Endothelial cell of hepatic sinusoid (primary cell): ENCODE measurements at regions not wholly inside any gene's neighbourhood (a gene's known extent, or its start where the extent isn't known, plus 50 kb on each side); places are given as distances from the start of the nearest gene placed in this dataset.
"Not testable (repeated sequence)": the region's sequence is repeated elsewhere in the genome, so short reads cannot be mapped to it uniquely, and the experiment has no call there.

Source experiments
- in situ Hi-C: cut with HindIII; loops from 2 replicates; pipeline ENCODE4 v1.10.0; 2017; ENCODE audit warnings: low sequenced_read_pairs

- in situ Hi-C loops = loop anchor here (5.0 kb wide), 1 partner anchor 90 kb away; no protein-coding TSS in a partner anchor
Observed at GRCh38 chr14:89572596-89573398, 155.8 kb upstream of the FOXN3 start.

DNA sequence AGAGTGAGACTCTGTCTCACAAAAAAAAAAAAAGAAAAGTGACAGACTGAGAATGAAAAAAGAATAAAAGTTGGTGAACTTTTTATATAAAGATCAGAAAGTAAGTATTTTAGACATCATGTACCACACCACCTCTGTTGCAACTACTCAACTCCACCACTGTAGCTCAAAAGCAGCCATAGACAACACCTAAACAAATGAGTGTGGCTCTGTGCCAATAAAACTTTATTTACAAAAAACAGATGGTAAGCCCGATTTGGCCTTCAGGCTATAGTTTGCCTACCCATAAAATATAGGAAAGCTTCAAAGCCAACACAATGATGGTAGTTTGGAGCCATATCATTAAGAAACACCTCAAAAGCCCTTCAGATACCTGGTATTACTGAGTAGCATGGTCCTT lies 154.5 kb upstream of the FOXN3 start:
- in situ Hi-C loops = loop anchor here (5.0 kb wide), 1 partner anchor 89 kb away; no protein-coding TSS in a partner anchor

- in situ Hi-C loops = no loop called here
Observed at GRCh38 chr14:89566644-89567415, 149.8 kb upstream of the FOXN3 start.

- in situ Hi-C loops = no loop called here
Observed at GRCh38 chr14:89566180-89566579, 149.1 kb upstream of the FOXN3 start.

DNA sequence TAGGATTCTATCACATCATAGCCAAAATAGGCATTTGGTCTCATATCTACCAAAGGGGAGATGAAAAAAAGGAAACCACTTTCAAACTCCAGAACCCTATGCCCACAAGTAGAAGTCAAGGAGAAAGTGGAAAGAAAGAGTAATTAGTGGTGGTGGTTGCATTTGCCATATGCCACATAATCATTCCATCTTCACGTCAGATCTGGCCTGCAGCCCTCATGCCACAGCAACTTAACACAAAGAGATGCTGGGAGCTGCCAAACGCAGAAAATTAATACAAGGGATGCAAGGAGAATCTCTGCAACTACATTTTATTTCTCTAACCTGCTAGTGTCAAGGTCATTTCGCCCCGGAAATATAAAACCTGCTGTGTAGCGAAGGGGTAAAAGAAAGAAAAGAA lies 148.6 kb upstream of the FOXN3 start:
- in situ Hi-C loops = no loop called here

DNA sequence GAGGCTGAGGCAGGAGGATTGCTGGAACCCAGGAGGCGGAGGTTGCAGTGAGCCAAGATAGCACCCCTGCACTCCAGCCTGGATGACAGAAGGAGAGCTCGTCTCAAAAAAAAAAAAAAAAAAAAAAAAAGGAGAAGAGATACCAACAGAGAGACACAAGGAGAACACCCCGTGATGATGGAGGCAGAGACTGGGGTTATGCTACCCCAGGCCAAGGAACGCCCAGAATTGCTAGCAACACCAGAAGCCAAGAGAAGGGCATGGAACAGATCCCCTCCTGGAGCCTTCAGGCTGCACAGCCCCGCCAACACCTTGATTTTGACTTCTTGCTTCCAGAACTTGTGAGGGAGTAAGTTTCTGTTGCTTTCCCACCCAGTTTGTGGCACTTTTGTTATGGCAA lies 148.0 kb upstream of the FOXN3 start:
- in situ Hi-C loops = no loop called here

DNA sequence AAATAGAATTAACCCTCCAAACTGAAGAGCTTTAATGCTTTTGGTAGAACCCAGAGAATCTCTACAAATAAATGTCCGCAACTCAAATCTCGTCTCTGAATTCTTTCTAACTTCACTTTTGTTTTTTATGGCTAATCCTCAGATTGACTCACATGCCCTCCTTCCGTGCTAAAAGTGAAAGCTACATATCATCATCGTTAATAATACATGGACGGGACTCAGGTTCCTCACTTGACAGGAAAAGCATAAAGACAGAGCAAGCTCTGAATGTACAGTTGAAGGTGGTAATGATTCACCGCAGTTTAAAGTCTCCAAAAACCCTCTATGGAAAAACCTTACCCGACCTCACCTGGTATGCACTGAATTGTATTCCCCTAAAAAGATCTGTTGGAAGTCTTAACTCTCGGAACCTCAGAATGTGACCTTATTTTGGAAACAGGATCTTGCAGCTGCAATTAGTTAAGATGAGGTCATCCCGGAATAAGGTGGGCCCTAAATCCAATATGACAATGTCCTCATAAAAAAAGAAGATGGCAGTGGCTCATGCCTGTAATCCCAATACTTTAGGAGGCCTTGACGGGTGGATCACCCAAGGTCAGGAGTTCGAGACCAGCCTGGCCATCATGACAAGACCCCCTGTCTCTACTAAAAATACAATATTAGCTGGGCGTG lies 147.4 kb upstream of the FOXN3 start:
- in situ Hi-C loops = no loop called here

DNA sequence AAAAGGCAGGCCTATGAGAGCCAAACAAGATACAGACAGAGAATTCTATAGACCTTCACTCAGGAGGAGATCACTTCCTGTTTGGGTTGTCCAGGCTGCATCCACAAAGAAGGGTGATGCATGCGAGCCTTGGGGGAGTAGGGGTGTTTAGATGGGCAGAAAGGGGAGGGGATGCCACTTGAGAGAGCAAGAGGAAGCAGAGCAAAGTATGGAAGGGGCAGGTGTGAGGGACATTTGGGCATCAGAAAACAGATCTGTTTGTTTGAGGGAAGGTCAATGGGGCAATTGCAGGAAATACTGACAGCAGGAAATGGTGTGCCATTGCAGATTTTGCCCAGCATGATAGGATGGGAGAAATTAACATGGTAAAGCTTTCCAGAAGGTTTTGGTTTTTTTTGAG lies 146.4 kb upstream of the FOXN3 start:
- in situ Hi-C loops = no loop called here

GRCh38 chr14:89551955-89552354 lies 134.9 kb upstream of the FOXN3 start:
- in situ Hi-C loops = no loop called here

DNA sequence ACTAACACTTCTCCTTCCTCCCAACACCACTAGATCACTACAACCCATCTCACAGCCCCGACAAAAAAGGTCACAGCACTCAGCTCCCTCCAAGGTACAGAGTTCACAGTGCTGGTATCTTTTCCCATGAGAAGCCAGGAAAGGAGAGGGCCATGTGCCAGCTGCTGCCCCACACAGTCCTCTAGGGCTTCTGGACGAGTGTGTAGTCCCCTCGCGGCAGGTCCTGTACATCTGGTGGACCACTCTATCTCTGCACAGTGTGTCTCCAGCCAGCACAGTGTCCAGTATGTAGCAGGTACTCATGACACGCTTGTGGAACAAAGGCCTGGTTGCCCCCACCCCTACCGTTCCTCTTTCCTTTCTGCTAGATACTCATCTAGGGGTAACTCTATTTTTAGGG lies 134.4 kb upstream of the FOXN3 start:
- in situ Hi-C loops = no loop called here

GRCh38 chr14:89550821-89551220 lies 133.8 kb upstream of the FOXN3 start:
- in situ Hi-C loops = no loop called here

DNA sequence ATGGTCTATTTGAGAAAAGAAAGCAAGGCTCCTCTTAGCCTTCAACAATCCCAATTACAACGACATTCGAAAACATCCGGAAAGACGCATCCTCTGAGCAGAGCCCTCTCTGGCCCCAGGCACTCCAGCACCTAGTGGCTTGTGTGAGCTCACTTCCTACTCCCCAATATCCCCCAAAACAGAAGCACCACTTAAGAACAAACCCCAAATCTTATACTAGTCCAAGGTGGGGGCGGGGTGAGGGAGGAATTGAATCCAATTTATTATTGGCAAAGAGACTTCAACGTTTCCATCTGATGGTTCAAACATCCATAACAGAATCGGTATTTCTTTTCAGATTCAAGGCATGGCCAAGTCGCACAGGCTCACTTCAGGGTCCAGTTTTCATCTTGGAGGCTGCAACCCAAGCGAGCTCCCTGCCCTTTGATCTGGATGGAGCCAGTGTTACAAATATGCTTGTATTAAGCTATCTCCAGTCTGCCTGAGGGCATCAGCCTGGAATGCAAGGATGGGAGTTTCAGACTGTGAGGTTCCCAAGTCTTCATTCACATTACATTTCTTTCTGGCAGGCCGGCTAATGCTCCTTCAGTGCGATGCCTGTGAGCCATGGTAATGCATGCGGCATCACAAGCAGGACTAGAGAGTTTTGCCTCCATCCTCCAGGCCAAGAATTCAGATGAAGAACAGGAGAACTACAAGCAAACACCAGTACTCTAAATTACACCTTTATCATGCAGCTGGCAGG lies 132.5 kb upstream of the FOXN3 start:
- in situ Hi-C loops = no loop called here

- in situ Hi-C loops = not testable (repeated sequence)
Observed at GRCh38 chr14:89547047-89547446, 130.0 kb upstream of the FOXN3 start.

GRCh38 chr14:89544636-89545301 lies 127.7 kb upstream of the FOXN3 start:
- in situ Hi-C loops = no loop called here

- in situ Hi-C loops = no loop called here
Observed at GRCh38 chr14:89543425-89543790, 126.4 kb upstream of the FOXN3 start.

DNA sequence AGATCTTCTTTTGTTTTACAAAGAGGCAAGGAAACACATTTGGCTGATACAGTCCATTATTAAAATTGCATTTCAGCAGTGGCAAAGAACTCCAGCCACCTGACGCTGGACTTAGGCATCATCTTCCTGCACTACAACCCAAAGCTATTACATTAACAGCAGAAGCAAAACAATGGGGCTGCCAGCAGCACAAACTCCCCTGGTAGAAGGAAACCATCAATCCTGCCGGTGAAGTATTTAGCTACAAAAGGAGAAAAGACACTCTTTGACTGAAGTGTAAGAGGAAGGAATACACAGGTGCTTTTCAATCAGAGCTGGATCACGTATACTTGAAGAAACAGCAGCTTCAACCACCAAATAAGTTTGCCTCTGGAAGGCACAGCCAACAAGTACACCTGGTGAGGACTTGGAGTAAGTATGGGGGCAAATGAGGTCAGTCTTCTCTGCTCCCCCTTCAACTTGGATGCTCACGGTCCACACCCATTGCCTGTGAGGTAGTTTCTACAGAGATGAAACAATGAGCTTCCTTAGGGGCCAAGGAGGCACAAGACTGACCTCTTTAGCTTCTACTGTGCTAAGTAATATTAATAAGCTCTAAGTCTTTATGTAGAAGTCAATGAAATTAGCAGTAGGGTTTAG lies 125.9 kb upstream of the FOXN3 start:
- in situ Hi-C loops = no loop called here

DNA sequence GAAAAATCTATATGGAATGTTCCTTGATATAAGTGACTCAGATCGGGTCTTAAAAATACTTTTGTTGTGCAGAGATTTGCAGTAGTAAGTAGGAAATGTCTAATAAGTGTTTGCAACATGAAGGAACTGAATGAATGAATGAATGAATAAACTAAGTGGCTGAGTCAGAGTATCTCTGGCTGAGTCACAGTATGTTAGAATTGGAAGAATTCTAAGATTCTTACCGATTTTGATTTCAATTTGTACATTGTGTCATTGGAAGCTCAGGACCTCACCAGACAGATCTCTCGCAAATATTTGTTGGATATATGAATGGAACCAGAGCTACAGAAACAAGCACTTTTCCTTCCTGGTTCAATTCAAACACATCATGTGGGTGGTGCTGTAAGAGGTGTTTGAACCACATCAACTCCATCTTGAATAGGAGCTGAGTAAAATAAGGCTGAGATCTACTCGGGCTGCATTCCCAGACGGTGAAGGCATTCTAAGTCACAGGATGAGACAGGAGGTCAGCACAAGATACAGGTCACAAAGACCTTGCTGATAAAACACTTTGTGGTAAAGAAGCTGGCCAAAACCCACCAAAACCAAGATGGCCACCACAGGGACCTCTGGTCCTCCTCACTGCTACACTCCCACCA lies 123.9 kb upstream of the FOXN3 start:
- in situ Hi-C loops = no loop called here

GRCh38 chr14:89540009-89540829 lies 123.2 kb upstream of the FOXN3 start:
- in situ Hi-C loops = no loop called here

- in situ Hi-C loops = no loop called here
Observed at GRCh38 chr14:89537911-89538310, 120.9 kb upstream of the FOXN3 start.
